NCI-H1694 treated with DMSO at 0.1 percent for 48 hours (cell line): ENCODE measurements at regions not wholly inside any gene's neighbourhood (a gene's known extent, or its start where the extent isn't known, plus 50 kb on each side); places are given as distances from the start of the nearest gene placed in this dataset.
A peak's percentile ranks its signal among the peaks of the same experiment; 100 is the strongest.
"Not testable (repeated sequence)": the region's sequence is repeated elsewhere in the genome, so short reads cannot be mapped to it uniquely, and the experiment has no call there.

ENCODE experiments used
- DNase-seq: peaks from one replicate; lab custom pipeline; 2025; lab: John Stamatoyannopoulos, UW

DNA sequence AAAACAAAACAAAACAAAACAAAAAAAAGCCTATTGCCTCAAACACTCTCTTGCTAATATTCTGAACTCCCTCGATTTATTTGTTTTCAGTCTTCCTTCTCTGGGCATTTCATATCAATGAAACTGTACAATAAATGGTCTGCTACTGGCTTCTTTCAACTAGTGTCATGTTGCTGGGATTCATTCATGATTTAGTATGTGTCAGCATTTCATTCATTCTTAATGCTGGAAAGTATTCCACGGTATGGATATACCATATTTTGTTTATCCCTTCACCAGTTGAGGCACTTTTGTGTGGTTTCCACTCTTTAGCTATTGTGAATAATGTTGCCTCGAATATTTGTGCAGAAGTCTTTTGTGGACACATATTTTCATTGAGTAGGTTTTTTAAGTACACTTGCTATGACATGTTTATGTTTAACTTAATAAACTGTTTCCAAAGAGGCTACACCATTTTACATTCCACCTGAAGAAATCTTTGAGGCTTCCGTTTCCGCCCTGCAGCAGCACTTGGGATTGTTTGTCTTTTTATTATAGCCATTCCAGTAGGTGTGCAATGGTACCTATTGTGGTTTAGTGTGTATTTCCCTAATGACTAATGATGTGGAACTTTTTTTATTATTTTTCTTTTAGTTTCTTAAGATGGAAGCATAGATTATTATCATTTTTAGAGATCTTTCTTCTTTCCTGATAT, 543.6 kb upstream of the SOX11 start:
- no peak for DNase-seq

DNA sequence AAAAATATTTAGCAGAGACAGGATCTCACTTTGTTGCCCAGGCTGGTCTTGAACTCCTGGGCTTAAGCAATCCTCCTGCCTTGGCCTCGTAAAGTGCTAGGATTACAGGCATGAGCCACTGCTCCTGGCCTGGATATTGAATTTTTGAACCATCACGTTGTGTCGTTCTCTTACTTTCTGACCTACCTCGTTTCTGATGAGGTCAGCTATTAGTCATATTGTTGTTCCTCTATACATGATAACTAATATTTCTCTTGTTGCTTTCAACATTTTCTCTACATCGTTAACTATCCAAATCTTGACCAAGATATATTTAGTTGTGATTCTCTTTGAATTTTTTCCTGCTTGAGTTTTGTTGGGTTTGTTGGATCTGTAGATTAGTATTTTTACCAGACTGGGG, 541.3 kb upstream of the SOX11 start:
- DNase-seq = no peak

DNA sequence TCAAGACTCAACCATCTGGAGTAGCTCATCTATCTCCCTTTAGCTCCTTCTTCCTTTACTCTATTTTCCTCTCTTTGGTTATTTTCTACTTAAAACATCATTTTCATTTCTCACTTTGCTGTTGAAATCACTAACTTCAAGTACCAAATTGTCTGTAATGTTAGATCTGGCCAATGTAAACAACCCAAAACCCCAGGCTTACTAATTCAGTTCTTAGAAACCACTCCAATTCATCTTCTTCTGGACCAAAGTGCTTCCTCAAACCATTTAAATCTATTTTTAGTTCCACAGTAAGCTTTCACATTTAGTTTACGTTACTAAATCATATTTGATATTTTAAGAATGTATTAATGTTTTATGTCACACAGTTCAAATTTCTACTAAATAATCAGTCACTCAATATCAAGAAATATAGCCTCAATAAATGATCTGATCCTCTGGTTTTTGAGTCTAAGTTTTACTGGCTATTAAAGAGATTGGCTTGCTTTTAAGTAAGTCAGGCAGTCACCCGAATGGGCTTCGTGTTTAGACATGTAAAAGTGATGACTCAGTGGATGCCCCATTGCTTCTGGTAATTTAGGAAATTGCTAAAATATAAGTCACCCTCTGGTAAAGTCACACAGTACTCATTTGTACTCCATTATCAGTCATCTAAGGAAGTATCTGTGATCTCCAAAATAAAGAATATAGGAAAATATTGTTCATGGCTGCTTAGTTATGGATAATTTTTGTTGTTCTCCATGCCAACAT, 527.2 kb upstream of the SOX11 start:
- DNase-seq = no peak

GRCh38 chr2:5172923-5173322, 519.3 kb upstream of the SOX11 start:
- no peak for DNase-seq

DNA sequence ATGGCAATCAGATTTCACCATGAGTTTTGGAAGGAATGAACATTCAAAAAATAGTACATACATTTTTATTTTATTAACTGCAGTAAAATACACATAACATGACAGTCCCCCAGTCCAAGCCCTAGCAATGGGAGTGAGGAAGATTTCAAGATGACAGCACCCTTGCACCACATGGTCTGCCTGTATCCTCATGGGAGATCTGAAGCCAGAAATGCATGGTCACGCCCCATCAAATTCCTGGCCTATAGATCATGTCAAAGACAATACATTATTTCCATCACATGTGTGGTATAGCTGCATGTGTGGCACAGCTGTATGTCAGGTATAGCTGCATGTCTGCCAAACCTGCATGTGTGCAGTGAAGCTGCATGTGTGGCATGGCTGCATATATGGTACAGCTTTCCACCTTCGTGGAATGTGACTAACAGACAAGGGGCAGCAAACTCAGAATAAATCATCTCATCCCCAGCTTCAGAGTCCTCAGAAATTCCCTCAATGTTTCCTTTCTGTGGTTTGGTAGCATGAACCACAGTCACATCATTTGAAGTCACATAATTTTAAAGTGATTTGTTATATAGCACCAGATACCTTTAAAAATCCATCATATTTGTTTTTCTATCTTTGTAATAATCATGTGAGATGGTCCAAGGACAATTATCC, 518.2 kb upstream of the SOX11 start:
- no peak for DNase-seq

GRCh38 chr2:5175231-5175630, 517.0 kb upstream of the SOX11 start:
- no peak for DNase-seq

DNA sequence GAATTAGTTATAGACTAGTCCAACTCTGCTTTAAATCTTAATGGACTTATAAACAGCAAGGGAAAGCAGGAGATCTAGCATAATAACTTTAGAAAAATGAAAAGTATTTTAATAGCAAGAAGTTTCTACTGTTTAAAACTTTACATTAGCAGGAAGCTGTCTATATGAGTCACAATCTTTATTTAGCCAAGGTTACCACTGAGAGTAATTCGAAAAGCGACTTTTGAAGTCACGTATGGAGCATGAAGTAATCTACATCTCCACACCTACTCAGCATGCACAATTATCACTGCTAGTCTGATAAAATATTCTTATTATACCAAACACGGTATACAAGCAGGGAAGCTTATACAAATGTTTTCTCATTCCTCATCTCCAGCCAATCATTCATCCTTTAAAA, 515.4 kb upstream of the SOX11 start:
- DNase-seq = no peak

DNA sequence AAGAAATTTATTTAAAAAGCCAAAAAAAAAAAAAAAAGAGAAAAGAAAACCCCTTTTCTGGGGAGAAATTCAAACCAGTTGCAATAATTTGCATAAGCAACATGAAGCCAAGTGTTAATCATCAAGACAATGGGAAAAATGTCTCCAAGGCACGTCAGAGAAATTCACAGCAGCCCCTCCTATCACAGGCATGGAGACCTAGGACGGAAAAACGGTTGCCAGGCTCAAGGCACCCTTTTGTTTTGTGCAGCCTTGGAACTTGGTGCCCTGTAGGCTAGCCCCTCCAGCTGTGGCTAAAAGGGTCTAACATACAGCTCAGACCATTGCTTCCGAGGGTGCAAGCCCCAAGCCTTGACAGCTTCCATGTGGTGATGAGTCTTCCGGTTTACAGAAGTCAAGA, 509.2 kb upstream of the SOX11 start:
- no peak for DNase-seq

- no peak for DNase-seq
Measured at GRCh38 chr2:5187283-5187682, 504.9 kb upstream of the SOX11 start.

- DNase-seq = no peak
Measured at GRCh38 chr2:5188636-5189035, 503.5 kb upstream of the SOX11 start.

- DNase-seq = no peak
Measured at GRCh38 chr2:5190023-5190422, 502.2 kb upstream of the SOX11 start.

DNA sequence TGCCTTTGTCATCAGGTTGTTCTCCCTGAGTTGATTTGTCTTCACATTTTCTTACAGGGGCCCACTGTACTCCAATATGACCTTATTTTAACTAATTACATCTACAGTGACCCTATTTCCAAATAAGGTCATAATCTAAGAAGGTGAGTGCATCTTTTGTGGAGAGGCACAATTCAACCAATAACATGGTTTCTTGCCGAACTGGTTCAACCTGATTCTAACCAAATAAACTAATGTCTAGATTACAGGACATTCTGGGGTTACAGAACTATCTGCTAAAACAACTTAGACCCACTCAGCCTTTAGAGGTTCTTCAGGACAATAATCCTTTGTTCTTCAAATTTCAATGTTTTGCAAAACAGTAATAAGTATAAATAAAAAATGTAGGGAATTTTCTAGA, 496.5 kb upstream of the SOX11 start:
- DNase-seq = no peak

DNA sequence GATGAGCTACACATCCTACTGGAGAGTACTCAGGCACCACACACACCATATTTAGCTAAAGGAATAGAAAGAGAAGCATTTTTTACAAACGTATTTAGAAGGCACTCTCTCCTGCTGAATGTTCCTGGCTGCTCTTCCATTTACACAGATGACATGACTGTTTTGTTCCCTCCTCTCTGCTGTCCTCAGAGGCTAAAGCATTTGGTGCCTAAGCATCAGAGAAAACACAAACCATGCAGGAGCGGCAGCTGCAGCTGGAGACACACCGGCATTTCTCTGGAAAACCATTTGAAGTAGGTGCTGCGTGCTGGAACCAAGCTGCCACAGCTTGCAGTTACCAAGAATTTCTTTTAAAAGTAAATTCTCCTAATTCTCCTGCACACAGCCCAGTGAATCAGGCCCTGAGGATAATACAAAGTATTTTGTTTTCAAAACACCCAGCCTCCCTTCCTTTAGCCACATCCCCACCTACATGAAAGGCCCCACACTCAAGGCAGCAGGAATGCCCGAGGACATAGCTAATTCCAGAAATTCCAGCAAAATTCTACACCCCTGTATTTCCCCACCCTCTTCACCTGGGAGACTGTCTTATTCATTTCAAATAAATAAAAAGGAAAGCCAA, 488.9 kb upstream of the SOX11 start:
- peak; percentile 48 for DNase-seq

- not testable (repeated sequence) for DNase-seq
Measured at GRCh38 chr2:5206742-5207141, 485.4 kb upstream of the SOX11 start.

- no peak for DNase-seq
Measured at GRCh38 chr2:5215989-5216607, 476.1 kb upstream of the SOX11 start.

DNA sequence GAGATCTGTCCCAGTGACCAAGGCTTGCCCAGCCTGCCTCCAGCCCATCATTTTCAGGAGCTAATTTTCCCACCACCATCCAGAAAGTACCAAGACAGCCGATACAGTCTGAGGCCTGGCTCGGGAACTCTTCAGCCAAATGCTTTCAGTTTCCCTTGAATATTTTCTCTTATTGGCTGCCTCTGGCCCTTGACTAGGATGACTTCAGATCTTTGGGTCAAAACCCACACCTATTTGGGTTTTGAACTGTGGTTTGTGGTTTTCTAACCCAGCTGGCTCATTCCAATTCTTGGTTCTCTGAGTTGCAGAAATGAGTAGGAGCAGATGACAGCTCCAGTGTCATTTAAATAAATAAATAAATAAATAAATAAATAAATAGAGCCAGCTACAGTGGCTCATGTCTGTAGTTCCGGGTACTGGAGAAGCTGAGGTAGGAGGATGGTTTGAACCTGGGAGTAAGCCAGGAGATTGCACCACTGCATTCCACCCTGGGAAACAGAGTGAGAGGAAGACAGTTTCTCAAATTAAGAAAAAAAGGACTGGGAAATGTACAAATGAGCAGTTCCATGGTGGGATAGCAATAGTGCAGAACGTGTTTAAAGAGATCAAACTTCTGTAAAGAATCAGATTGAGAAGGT, 465.0 kb upstream of the SOX11 start:
- DNase-seq = no peak

DNA sequence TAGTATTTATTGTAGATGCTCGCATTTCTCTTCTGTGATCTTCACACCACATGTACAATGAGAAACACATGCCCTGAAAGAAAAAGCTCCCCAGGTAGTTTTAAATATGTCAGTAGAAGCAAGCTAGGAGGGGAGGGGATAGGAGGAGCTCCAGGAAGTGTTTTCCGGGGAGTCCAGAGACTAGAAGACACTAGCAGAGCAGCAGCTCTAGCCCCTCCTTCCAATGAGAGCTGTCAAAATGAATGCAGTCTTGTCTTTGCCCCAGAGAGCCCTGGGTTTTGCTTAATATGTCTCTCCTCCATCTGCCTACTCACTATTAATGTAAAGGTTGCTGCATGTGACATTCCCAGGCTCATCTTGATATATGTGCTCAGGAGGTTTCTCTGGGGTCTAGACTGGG, 462.6 kb upstream of the SOX11 start:
- no peak for DNase-seq

DNA sequence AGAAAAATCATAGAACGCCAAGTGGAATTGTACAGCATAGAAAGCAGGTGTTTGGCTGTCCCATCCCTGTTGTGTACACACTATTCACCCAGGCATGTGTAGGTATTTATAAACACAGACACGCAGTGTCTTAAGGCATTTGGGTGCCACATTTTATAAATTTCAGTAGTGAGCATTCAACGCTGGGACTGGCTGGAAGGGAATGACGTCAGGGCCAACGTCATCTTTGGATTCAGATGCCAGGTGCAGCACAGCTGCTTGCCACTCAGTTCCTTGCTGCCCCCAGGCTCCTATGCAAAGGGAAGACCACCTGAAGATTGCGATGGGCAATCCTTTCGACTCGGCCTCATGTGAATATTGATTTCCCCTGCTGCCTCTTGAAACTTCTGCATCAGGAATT, 461.7 kb upstream of the SOX11 start:
- no peak for DNase-seq

DNA sequence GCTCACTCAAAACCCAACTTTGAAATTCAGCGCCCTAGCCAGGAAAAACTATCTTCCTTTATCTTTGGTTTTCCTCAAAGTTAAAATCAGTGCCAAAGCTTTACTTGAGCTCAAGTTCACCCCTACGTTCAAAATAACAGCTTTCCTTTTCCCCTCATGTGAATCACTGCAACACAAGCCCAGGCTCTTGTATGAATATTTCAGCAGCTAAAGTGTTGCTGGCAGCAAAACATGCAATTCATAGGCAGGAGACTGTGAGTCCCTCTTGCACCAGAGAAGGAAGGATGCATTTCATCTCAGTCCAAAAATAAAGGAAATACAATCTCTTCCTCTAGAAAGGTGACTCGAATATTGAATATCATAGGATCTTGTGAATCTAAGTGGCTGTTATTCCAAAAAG, 461.3 kb upstream of the SOX11 start:
- no peak for DNase-seq

- no peak for DNase-seq
Measured at GRCh38 chr2:5231287-5231686, 460.9 kb upstream of the SOX11 start.

DNA sequence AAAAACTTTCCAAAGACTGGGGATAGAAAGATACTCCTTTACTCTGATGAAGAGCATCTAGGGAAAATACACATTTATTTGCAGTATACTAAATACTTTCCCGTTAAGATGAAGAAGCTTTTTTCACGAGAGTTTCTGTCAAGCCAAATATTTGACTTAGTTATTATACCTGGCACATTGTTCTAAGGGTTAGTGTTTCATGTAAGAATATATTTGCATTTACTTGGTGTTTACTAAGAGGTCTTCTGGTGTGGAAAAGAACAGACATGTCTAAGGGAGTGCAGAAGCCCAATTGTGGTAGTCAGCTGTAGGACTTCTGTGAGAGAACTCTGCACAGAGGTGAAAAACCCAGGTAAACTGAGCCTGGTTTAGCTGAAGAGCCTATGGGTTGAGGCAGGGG, 457.6 kb upstream of the SOX11 start:
- DNase-seq = no peak

GRCh38 chr2:5235701-5236100, 456.5 kb upstream of the SOX11 start:
- no peak for DNase-seq
